ENCODE measurements at regions not wholly inside any gene's neighbourhood (a gene's known extent, or its start where the extent isn't known, plus 50 kb on each side); places are given as distances from the start of the nearest gene placed in this dataset.

GRCh38 chr2:19600506-19600905, 242.1 kb upstream of the OSR1 start:
- Histone ChIP-seq H3K4me1 (ENCODE audit: insufficient read depth, low read length, severe bottlenecking) (no peaks in the 10 kb centered on the region), H3K36me3 (ENCODE audit: insufficient read depth, low read length) (no peaks in the 10 kb centered on the region), H2AFZ (ENCODE audit: low read length) (no peak overlapping the region), H3K9me2 (ENCODE audit: low read depth, low read length) (no peaks in the 10 kb centered on the region), H3K4me3 (ENCODE audit: low read depth, low read length, poor library complexity, severe bottlenecking) (no peak overlapping the region), H3K27ac (ENCODE audit: low read depth, low read length, poor library complexity, severe bottlenecking) (no peak overlapping the region), H3K9me3 (ENCODE audit: low read length) (no peaks in the 10 kb centered on the region), H3K79me2 (ENCODE audit: insufficient read depth, low read length) (no peaks in the 10 kb centered on the region), H3K27me3 (ENCODE audit: insufficient read depth, low read length) (no peaks in the 10 kb centered on the region), H4K20me1 (ENCODE audit: insufficient read depth, low read length) (no peaks in the 10 kb centered on the region), H3F3A (ENCODE audit: insufficient read depth, low read length) (no peaks in the 10 kb centered on the region), H3K9ac (ENCODE audit: low read length) (no peak overlapping the region), H3K4me2 (ENCODE audit: low read length) (no peak overlapping the region)
- TF ChIP-seq EZH2 (IDR thresholded peaks at IDR 0.05; ENCODE audit: borderline replicate concordance, low read length) (no peak), CTCF (IDR thresholded peaks at IDR 0.05; ENCODE audit: low read length) (no peak)

- H3K4me1 ChIP-seq (ENCODE audit: insufficient read depth, low read length, severe bottlenecking): no peaks in the 10 kb centered on the region
- no peaks in the 10 kb centered on the region for H3K36me3 ChIP-seq (ENCODE audit: insufficient read depth, low read length)
- no peaks in the 10 kb centered on the region for H3K9me2 ChIP-seq (ENCODE audit: low read depth, low read length)
- H4K20me1 ChIP-seq (ENCODE audit: insufficient read depth, low read length): no peaks in the 10 kb centered on the region
- H3K9me3 ChIP-seq (ENCODE audit: low read length): no peaks in the 10 kb centered on the region
- TF ChIP-seq CTCF (IDR thresholded peaks at IDR 0.05; ENCODE audit: low read length) (no peak), EZH2 (IDR thresholded peaks at IDR 0.05; ENCODE audit: borderline replicate concordance, low read length) (no peak)
- H3K4me2 ChIP-seq (ENCODE audit: low read length): no peak overlapping the region
- no peaks in the 10 kb centered on the region for H3K27me3 ChIP-seq (ENCODE audit: insufficient read depth, low read length)
- no peak overlapping the region for H3K27ac ChIP-seq (ENCODE audit: low read depth, low read length, poor library complexity, severe bottlenecking)
- no peaks in the 10 kb centered on the region for H3K79me2 ChIP-seq (ENCODE audit: insufficient read depth, low read length)
- H3K4me3 ChIP-seq (ENCODE audit: low read depth, low read length, poor library complexity, severe bottlenecking): no peak overlapping the region
- H3K9ac ChIP-seq (ENCODE audit: low read length): no peak overlapping the region
- H2AFZ ChIP-seq (ENCODE audit: low read length): no peak overlapping the region
- H3F3A ChIP-seq (ENCODE audit: insufficient read depth, low read length): no peaks in the 10 kb centered on the region
These were observed 240.5 kb upstream of the OSR1 start for GRCh38 chr2:19598971-19599370.

- Histone ChIP-seq H2AFZ (ENCODE audit: low read length) (no peak overlapping the region), H3K9me2 (ENCODE audit: low read depth, low read length) (no peaks in the 10 kb centered on the region), H3K9ac (ENCODE audit: low read length) (no peak overlapping the region), H3F3A (ENCODE audit: insufficient read depth, low read length) (no peaks in the 10 kb centered on the region), H3K4me2 (ENCODE audit: low read length) (no peak overlapping the region), H3K27me3 (ENCODE audit: insufficient read depth, low read length) (no peaks in the 10 kb centered on the region), H3K36me3 (ENCODE audit: insufficient read depth, low read length) (no peaks in the 10 kb centered on the region), H4K20me1 (ENCODE audit: insufficient read depth, low read length) (no peaks in the 10 kb centered on the region), H3K79me2 (ENCODE audit: insufficient read depth, low read length) (no peaks in the 10 kb centered on the region), H3K4me3 (ENCODE audit: low read depth, low read length, poor library complexity, severe bottlenecking) (no peak overlapping the region), H3K27ac (ENCODE audit: low read depth, low read length, poor library complexity, severe bottlenecking) (no peak overlapping the region), H3K4me1 (ENCODE audit: insufficient read depth, low read length, severe bottlenecking) (no peaks in the 10 kb centered on the region), H3K9me3 (ENCODE audit: low read length) (no peaks in the 10 kb centered on the region)
- TF ChIP-seq CTCF (IDR thresholded peaks at IDR 0.05; ENCODE audit: low read length): no peak
- TF ChIP-seq EZH2 (IDR thresholded peaks at IDR 0.05; ENCODE audit: borderline replicate concordance, low read length): no peak
These were observed 233.8 kb upstream of the OSR1 start for GRCh38 chr2:19592197-19592596.

Data from OCI-LY1 (cell line).